Motor neuron (in vitro differentiated cells): ENCODE measurements at regions not wholly inside any gene's neighbourhood (a gene's known extent, or its start where the extent isn't known, plus 50 kb on each side); places are given as distances from the start of the nearest gene placed in this dataset.

ENCODE experiments used
- ATAC-seq, 8 experiments: fragments of 200-7000 bp; cut with Tn5 transposase; replicated peaks in 6 of 8; 2 replicates each; pipeline ENCODE4 v1.8.0; 2021; ENCODE audit warnings: mild to moderate bottlenecking in 8 of 8, moderate library complexity in 8 of 8
- H3K27ac ChIP-seq, 2 donors: fragments of 250-450 bp; sonication (Bioruptor Pico); 2 replicates each; pipeline ENCODE4 v1.9.0; 2021; ENCODE audit warnings: antibody characterized with exemption in 2 of 2, mild to moderate bottlenecking in 2 of 2, moderate library complexity in 1 of 2
- H3K4me1 ChIP-seq, 2 donors: fragments of 250-450 bp; sonication (Bioruptor Pico); replicated peaks in 1 of 2; 2 replicates each; pipeline ENCODE4 v1.6.1; 2021; ENCODE audit warnings: antibody characterized with exemption in 2 of 2, mild to moderate bottlenecking in 2 of 2, moderate library complexity in 1 of 2
- H3K4me3 ChIP-seq, 5 donors: fragments of 250-450 bp; sonication (Bioruptor Pico); 2 replicates each; pipeline ENCODE4 v1.9.0; 2021; ENCODE audit warnings: antibody characterized with exemption in 5 of 5, mild to moderate bottlenecking in 5 of 5, moderate library complexity in 4 of 5
- whole genome bisulfite sequencing, 10 experiments: fragments of 450-650 bp; shearing (Covaris generic); methylation state at CpG; one replicate each; pipeline ENCODE4 v1.0.0; 2022; 5-methylcytosine and 5-hydroxymethylcytosine counted together
- in situ Hi-C, 9 experiments: fragments of 400-800 bp; cut with MboI; loops; one replicate each; pipeline ENCODE4 v1.15.0; 2021; ENCODE audit warnings: low sequenced_read_pairs in 9 of 9, low pct_unique_long_range_greater_than_20kb in 2 of 9; ENCODE audit not compliant: unreplicated experiment in 9 of 9

- 0 to 93% (median 63%) methylated on average over 1 to 5 of the region's 6 CpGs; no CpG with 5 or more reads in 1 of the 10 experiments for WGBS, 10 experiments
- in situ Hi-C loops: no loop called here
- peaks cover 0 to 5% of the 10 kb centered on the region in 2 donors for H3K4me1 ChIP-seq
- no peak for ATAC-seq
- no peak overlapping the region for H3K27ac ChIP-seq
- H3K4me3 ChIP-seq: no peak overlapping the region
These were observed 229.2 kb upstream of the TMTC1 start for GRCh38 chr12:30012816-30013450.

GRCh38 chr12:30010071-30011052 lies 226.6 kb upstream of the TMTC1 start:
- no peaks in the 10 kb centered on the region for H3K4me1 ChIP-seq
- no peak overlapping the region for H3K4me3 ChIP-seq
- WGBS, 10 experiments: 22 to 100% (median 73%) methylated on average over 1 of the region's 1 CpG; no CpG with 5 or more reads in 4 of the 10 experiments
- ATAC-seq: no peak
- in situ Hi-C loops: no loop called here
- no peak overlapping the region for H3K27ac ChIP-seq

- Histone ChIP-seq H3K4me3 (no peak overlapping the region), H3K4me1 (no peaks in the 10 kb centered on the region), H3K27ac (no peak overlapping the region)
- ATAC-seq: no peak
- WGBS, 10 experiments: 33 to 100% (median 81%) methylated on average over 1 of the region's 1 CpG; no CpG with 5 or more reads in 4 of the 10 experiments
- in situ Hi-C loops: no loop called here
These were observed 222.3 kb upstream of the TMTC1 start for GRCh38 chr12:30006021-30006420.

- Histone ChIP-seq H3K4me3 (no peak overlapping the region), H3K4me1 (no peaks in the 10 kb centered on the region), H3K27ac (no peak overlapping the region)
- no peak for ATAC-seq
- 10 to 100% (median 80%) methylated on average over 1 to 2 of the region's 2 CpGs; no CpG with 5 or more reads in 3 of the 10 experiments for WGBS, 10 experiments
- in situ Hi-C loops: no loop called here
These were observed 219.6 kb upstream of the TMTC1 start for GRCh38 chr12:30003321-30003720.

GRCh38 chr12:30002677-30003076 lies 218.9 kb upstream of the TMTC1 start:
- WGBS, 10 experiments: 63 to 96% (median 88%) methylated on average over 1 to 4 of the region's 5 CpGs; no CpG with 5 or more reads in 2 of the 10 experiments
- in situ Hi-C loops: no loop called here
- Histone ChIP-seq H3K4me1 (no peaks in the 10 kb centered on the region), H3K4me3 (no peak overlapping the region), H3K27ac (no peak overlapping the region)
- peak in 1 of 8 experiments; percentile 32 for ATAC-seq

- no peak overlapping the region for H3K4me3 ChIP-seq
- in situ Hi-C loops: no loop called here
- peak in 3 of 8 experiments; percentile 49 to 62 (median 51) for ATAC-seq
- H3K27ac ChIP-seq: no peak overlapping the region
- H3K4me1 ChIP-seq: no peaks in the 10 kb centered on the region
- 60 to 100% (median 100%) methylated on average over 1 of the region's 1 CpG; no CpG with 5 or more reads in 5 of the 10 experiments for WGBS, 10 experiments
These were observed 216.7 kb upstream of the TMTC1 start for GRCh38 chr12:30000401-30000800.

GRCh38 chr12:29996993-29997392 lies 213.3 kb upstream of the TMTC1 start:
- in situ Hi-C loops: no loop called here
- 7 to 100% (median 60%) methylated on average over 1 to 3 of the region's 3 CpGs for WGBS, 10 experiments
- H3K4me1 ChIP-seq: no peaks in the 10 kb centered on the region
- no peak for ATAC-seq
- no peak overlapping the region for H3K4me3 ChIP-seq
- no peak overlapping the region for H3K27ac ChIP-seq

GRCh38 chr12:29992366-29992765 lies 208.6 kb upstream of the TMTC1 start:
- in situ Hi-C loops: no loop called here
- Histone ChIP-seq H3K27ac (no peak overlapping the region), H3K4me3 (no peak overlapping the region), H3K4me1 (no peaks in the 10 kb centered on the region)
- WGBS, 10 experiments: 40 to 100% (median 74%) methylated on average over 1 to 2 of the region's 2 CpGs; no CpG with 5 or more reads in 3 of the 10 experiments
- no peak for ATAC-seq

- Histone ChIP-seq H3K4me1 (no peaks in the 10 kb centered on the region), H3K4me3 (no peak overlapping the region), H3K27ac (no peak overlapping the region)
- ATAC-seq: no peak
- 5 to 91% (median 50%) methylated on average over 1 to 2 of the region's 2 CpGs; no CpG with 5 or more reads in 1 of the 10 experiments for WGBS, 10 experiments
- in situ Hi-C loops: no loop called here
These were observed 208.2 kb upstream of the TMTC1 start for GRCh38 chr12:29991924-29992323.

GRCh38 chr12:29990971-29991370 lies 207.2 kb upstream of the TMTC1 start:
- no peak for ATAC-seq
- no peak overlapping the region for H3K4me3 ChIP-seq
- H3K27ac ChIP-seq: no peak overlapping the region
- in situ Hi-C loops: no loop called here
- 38 to 100% (median 73%) methylated on average over 1 to 4 of the region's 4 CpGs for WGBS, 10 experiments
- H3K4me1 ChIP-seq: no peaks in the 10 kb centered on the region

- WGBS, 10 experiments: 75 to 100% (median 97%) methylated on average over 1 to 2 of the region's 2 CpGs
- no peak overlapping the region for H3K27ac ChIP-seq
- in situ Hi-C loops: no loop called here
- peaks cover 0 to 3% of the 10 kb centered on the region in 2 donors for H3K4me1 ChIP-seq
- H3K4me3 ChIP-seq: no peak overlapping the region
- ATAC-seq: peak in 3 of 8 experiments; percentile 25 to 64 (median 34)
These were observed 200.1 kb upstream of the TMTC1 start for GRCh38 chr12:29983851-29984250.

- Histone ChIP-seq H3K4me3 (no peak overlapping the region), H3K27ac (no peak overlapping the region), H3K4me1 (peaks cover 0 to 3% of the 10 kb centered on the region in 2 donors)
- ATAC-seq: no peak
- in situ Hi-C loops: no loop called here
These were observed 196.6 kb upstream of the TMTC1 start for GRCh38 chr12:29980304-29980703.

- Histone ChIP-seq H3K4me1 (no peaks in the 10 kb centered on the region), H3K4me3 (no peak overlapping the region), H3K27ac (no peak overlapping the region)
- WGBS, 10 experiments: 0 to 79% (median 55%) methylated on average over 2 of the region's 2 CpGs; no CpG with 5 or more reads in 3 of the 10 experiments
- in situ Hi-C loops: no loop called here
- ATAC-seq: no peak
These were observed 187.7 kb upstream of the TMTC1 start for GRCh38 chr12:29971446-29971845.
